ENCODE measurements at regions not wholly inside any gene's neighbourhood (a gene's known extent, or its start where the extent isn't known, plus 50 kb on each side); places are given as distances from the start of the nearest gene placed in this dataset.

DNA sequence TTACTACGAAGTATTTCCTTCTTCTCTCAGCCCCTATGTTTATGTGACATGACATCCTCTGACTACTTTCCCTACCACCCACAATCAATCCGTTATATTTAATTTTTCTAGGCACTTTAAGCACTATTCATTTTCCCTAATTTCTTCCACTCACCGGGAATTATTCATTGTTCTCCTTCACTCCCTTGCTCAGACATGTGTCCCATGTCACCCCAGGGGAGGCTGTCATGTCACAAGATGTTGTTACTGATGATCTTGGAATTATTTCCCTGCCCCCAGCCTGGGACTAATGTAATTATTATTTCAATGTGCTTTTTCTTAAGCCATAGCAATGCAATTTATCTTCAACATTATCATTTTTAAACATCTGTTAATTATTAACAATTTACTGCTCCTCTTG lies 317.2 kb downstream of the PHF14 start:
- no peak overlapping the region for H3K27ac ChIP-seq
- no peaks in the 10 kb centered on the region for H3K27me3 ChIP-seq
- no peak overlapping the region for H3K4me3 ChIP-seq
- no peaks in the 10 kb centered on the region for H3K4me1 ChIP-seq
- WGBS: 56% methylated on average over 3 of the region's 3 CpGs
- no peaks in the 10 kb centered on the region for H3K9me3 ChIP-seq
- DNase-seq (ENCODE audit: low spot score in 2 of 2): no peak
- no peaks in the 10 kb centered on the region for H3K36me3 ChIP-seq
- TF ChIP-seq POLR2AphosphoS5 (IDR thresholded peaks at IDR 0.05) (no peak), EP300 (IDR thresholded peaks at IDR 0.05) (no peak), POLR2A (IDR thresholded peaks at IDR 0.05) (no peak)
- TF ChIP-seq, protein P1, sequence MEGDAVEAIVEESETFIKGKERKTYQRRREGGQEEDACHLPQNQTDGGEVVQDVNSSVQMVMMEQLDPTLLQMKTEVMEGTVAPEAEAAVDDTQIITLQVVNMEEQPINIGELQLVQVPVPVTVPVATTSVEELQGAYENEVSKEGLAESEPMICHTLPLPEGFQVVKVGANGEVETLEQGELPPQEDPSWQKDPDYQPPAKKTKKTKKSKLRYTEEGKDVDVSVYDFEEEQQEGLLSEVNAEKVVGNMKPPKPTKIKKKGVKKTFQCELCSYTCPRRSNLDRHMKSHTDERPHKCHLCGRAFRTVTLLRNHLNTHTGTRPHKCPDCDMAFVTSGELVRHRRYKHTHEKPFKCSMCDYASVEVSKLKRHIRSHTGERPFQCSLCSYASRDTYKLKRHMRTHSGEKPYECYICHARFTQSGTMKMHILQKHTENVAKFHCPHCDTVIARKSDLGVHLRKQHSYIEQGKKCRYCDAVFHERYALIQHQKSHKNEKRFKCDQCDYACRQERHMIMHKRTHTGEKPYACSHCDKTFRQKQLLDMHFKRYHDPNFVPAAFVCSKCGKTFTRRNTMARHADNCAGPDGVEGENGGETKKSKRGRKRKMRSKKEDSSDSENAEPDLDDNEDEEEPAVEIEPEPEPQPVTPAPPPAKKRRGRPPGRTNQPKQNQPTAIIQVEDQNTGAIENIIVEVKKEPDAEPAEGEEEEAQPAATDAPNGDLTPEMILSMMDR (IDR thresholded peaks at IDR 0.05): no peak

DNA sequence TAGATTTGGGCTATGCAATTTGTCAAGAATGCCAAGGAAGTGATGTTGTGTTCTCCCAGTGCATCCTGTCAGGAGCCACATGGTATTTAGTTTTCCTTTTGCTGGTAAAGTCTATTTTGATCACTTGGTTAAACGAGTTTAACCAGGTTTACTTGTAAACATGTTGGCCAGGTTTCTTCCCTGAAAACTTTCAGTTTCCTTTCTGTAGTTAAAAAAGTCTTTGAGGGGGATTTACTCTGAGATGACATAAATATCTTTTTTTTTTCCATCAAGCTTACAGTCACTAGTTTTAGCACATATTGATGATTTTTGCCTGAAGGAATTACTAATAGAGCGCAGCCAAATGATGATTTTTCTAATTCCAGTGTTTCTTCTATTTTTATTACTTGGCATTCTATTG lies 320.5 kb downstream of the PHF14 start:
- Histone ChIP-seq H3K27ac (no peak overlapping the region), H3K27me3 (no peaks in the 10 kb centered on the region), H3K4me1 (no peaks in the 10 kb centered on the region), H3K36me3 (no peaks in the 10 kb centered on the region), H3K4me3 (no peak overlapping the region), H3K9me3 (no peaks in the 10 kb centered on the region)
- no peak for DNase-seq (ENCODE audit: low spot score in 2 of 2)
- TF ChIP-seq, protein P1 (IDR thresholded peaks at IDR 0.05): no peak
- TF ChIP-seq POLR2A (IDR thresholded peaks at IDR 0.05) (no peak), POLR2AphosphoS5 (IDR thresholded peaks at IDR 0.05) (no peak), EP300 (IDR thresholded peaks at IDR 0.05) (no peak)
- WGBS: 45% methylated on average over 2 of the region's 2 CpGs

DNA sequence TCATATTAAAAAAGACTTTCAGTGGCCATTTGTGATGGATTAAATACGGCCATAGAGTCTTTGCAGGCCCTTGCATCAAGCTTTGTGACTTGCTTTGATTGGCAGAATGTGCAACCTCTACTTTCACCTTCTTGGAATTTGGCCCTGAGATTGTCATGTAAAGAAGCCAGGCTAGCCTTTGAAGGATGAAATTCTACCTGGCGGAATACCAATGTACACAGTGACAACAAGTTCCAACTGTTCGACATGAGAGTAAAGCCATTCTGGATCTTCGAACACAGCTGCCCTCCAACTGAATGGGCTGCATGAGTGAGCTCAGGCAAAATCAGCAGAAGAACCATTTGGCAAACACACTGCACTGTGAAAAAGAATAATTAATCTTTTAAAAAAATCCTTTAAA lies 321.3 kb downstream of the PHF14 start:
- H3K4me1 ChIP-seq: no peaks in the 10 kb centered on the region
- H3K27ac ChIP-seq: no peak overlapping the region
- DNase-seq (ENCODE audit: low spot score in 2 of 2): no peak
- WGBS: 62% methylated on average over 4 of the region's 4 CpGs
- no peak overlapping the region for H3K4me3 ChIP-seq
- H3K9me3 ChIP-seq: no peaks in the 10 kb centered on the region
- no peaks in the 10 kb centered on the region for H3K36me3 ChIP-seq
- TF ChIP-seq, protein P1 (IDR thresholded peaks at IDR 0.05): no peak
- TF ChIP-seq EP300 (IDR thresholded peaks at IDR 0.05) (no peak), POLR2AphosphoS5 (IDR thresholded peaks at IDR 0.05) (no peak), POLR2A (IDR thresholded peaks at IDR 0.05) (no peak)
- no peaks in the 10 kb centered on the region for H3K27me3 ChIP-seq

DNA sequence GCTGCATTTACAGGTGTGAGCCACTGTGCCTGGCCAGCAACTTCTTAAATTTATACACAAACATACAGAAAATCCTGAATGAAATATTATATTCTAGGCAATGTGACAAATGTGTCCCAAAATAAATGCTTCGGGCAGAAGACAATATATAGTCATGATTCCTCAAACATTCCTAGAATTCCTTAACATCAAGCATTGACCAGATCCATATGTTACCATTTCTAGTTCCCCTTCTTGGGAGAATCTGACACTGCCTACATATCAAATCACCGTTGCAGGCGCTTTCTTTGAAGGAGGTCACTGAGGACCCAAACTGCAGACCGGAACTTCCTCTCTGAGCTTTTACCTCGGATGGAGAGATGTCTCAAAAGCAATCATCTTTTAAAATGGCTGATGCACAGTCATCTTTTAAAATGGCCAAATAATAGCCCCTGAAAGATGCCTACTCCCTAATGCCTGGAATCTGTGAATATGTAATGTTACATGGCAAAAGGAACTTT lies 323.5 kb downstream of the PHF14 start:
- no peak overlapping the region for H3K27ac ChIP-seq
- no peaks in the 10 kb centered on the region for H3K9me3 ChIP-seq
- TF ChIP-seq POLR2A (IDR thresholded peaks at IDR 0.05) (no peak), EP300 (IDR thresholded peaks at IDR 0.05) (no peak), POLR2AphosphoS5 (IDR thresholded peaks at IDR 0.05) (no peak)
- TF ChIP-seq, protein P1 (IDR thresholded peaks at IDR 0.05): no peak
- no peaks in the 10 kb centered on the region for H3K36me3 ChIP-seq
- WGBS: 70% methylated on average over 5 of the region's 5 CpGs
- no peak overlapping the region for H3K4me3 ChIP-seq
- no peaks in the 10 kb centered on the region for H3K27me3 ChIP-seq
- DNase-seq (ENCODE audit: low spot score in 2 of 2): no peak
- H3K4me1 ChIP-seq: no peaks in the 10 kb centered on the region

DNA sequence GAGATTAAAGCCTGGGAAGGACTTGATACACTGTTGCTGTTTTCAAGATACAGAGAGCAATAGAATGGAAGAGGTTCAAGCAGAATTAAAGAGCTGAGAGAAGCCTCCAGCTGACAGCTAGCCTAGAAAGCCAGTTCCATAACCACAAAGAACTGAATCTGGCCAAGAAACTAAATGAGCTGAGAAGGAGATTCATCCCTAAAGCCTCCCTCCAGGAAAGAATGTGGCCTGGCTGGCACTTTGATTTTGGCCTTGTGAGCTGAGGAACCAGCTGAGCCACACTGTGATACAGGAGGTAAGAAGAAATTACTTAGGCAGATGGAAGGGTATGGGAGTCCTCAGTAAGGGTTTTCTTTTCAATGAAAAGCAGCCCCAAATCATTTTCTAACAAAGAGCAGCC lies 324.1 kb downstream of the PHF14 start:
- Histone ChIP-seq H3K4me3 (no peak overlapping the region), H3K27me3 (no peaks in the 10 kb centered on the region), H3K9me3 (no peaks in the 10 kb centered on the region), H3K27ac (no peak overlapping the region), H3K4me1 (no peaks in the 10 kb centered on the region), H3K36me3 (no peaks in the 10 kb centered on the region)
- DNase-seq (ENCODE audit: low spot score in 2 of 2): no peak
- TF ChIP-seq EP300 (IDR thresholded peaks at IDR 0.05) (no peak), POLR2A (IDR thresholded peaks at IDR 0.05) (no peak), POLR2AphosphoS5 (IDR thresholded peaks at IDR 0.05) (no peak)
- TF ChIP-seq, protein P1 (IDR thresholded peaks at IDR 0.05): no peak
